GM12875 (cell line): ENCODE measurements at regions not wholly inside any gene's neighbourhood (a gene's known extent, or its start where the extent isn't known, plus 50 kb on each side); places are given as distances from the start of the nearest gene placed in this dataset.

Source experiments
- H3K4me3 ChIP-seq: one replicate; pipeline ENCODE4 v1.5.1; 2011; ENCODE audit warnings: low read depth, low read length, control low read depth
- CTCF ChIP-seq: IDR thresholded peaks from 2 replicates; pipeline ENCODE4 v1.5.1; 2011; ENCODE audit warnings: low read depth, mild to moderate bottlenecking, control low read depth, inconsistent platforms, low read length, moderate library complexity, borderline replicate concordance; ENCODE audit not compliant: insufficient read depth

- no peak overlapping the region for H3K4me3 ChIP-seq
- no peak for TF ChIP-seq CTCF
Observed at GRCh38 chr20:39775110-39775509, 813.0 kb downstream of the DHX35 start.

GRCh38 chr20:39773380-39774000 lies 811.3 kb downstream of the DHX35 start:
- H3K4me3 ChIP-seq = no peak overlapping the region
- no peak for TF ChIP-seq CTCF

GRCh38 chr20:39767352-39767751 lies 805.2 kb downstream of the DHX35 start:
- TF ChIP-seq CTCF = no peak
- no peak overlapping the region for H3K4me3 ChIP-seq

GRCh38 chr20:39766333-39766732 lies 804.2 kb downstream of the DHX35 start:
- TF ChIP-seq CTCF = no peak
- H3K4me3 ChIP-seq = no peak overlapping the region

- no peak overlapping the region for H3K4me3 ChIP-seq
- no peak for TF ChIP-seq CTCF
Observed at GRCh38 chr20:39762716-39763115, 800.6 kb downstream of the DHX35 start.

GRCh38 chr20:39758876-39759275 lies 796.7 kb downstream of the DHX35 start:
- no peak overlapping the region for H3K4me3 ChIP-seq
- no peak for TF ChIP-seq CTCF

GRCh38 chr20:39756828-39757227 lies 794.7 kb downstream of the DHX35 start:
- TF ChIP-seq CTCF = no peak
- H3K4me3 ChIP-seq = no peak overlapping the region
